ENCODE measurements at regions not wholly inside any gene's neighbourhood (a gene's known extent, or its start where the extent isn't known, plus 50 kb on each side); places are given as distances from the start of the nearest gene placed in this dataset.

GRCh38 chr5:54646356-54647101 lies 129.0 kb downstream of the SNX18 start:
- ChIA-PET CTCF (no interaction called here), RAD21 (ENCODE audit: low non-redundant PET in 1 of 2, low total read pairs in 2 of 2, uncharacterized antibody in 2 of 2, unreplicated experiment in 2 of 2) (no interaction called here), POLR2A (no interaction called here)
- Histone ChIP-seq H3K36me3 (ENCODE audit: control insufficient read depth in 1 of 2, insufficient read depth in 2 of 2, low read length in 2 of 2) (no peaks in the 10 kb centered on the region), H3K4me1 (ENCODE audit: control insufficient read depth in 1 of 2, insufficient read depth in 2 of 2, low read length in 2 of 2) (peaks cover 4 to 24% of the 10 kb centered on the region in 2 experiments; a peak in 3 of 4 replicates), H3K9me3 (ENCODE audit: control insufficient read depth in 1 of 2, insufficient read depth in 1 of 2, low read depth in 1 of 2, low read length in 2 of 2) (no peaks in the 10 kb centered on the region), H3K27me3 (ENCODE audit: insufficient read depth, low read length) (no peaks in the 10 kb centered on the region), H2AFZ (ENCODE audit: low read depth, low read length, poor library complexity, severe bottlenecking) (no peak overlapping the region), H3K79me2 (ENCODE audit: insufficient read depth, low read length) (no peaks in the 10 kb centered on the region), H3K9ac (ENCODE audit: low read length) (no peak overlapping the region), H3K4me2 (ENCODE audit: low read length) (no peak overlapping the region), H3K4me3 (replicated peaks in 1 of 2; ENCODE audit: low read depth in 1 of 2, low read length in 2 of 2) (no peak overlapping the region), H3K9me2 (ENCODE audit: insufficient read depth) (no peaks in the 10 kb centered on the region), H3K27ac (ENCODE audit: low read depth, low read length) (no peak overlapping the region), H4K20me1 (ENCODE audit: insufficient read depth) (no peaks in the 10 kb centered on the region)
- DNase-seq (ENCODE audit: low read depth, low spot score) (no peak), ATAC-seq (no peak)
- TF ChIP-seq FOSL1 (IDR thresholded peaks at IDR 0.05; ENCODE audit: low read depth), result no peak
- no peak for TF ChIP-seq TCF7L2 (IDR thresholded peaks at IDR 0.05; ENCODE audit: borderline replicate concordance, extremely low read depth, insufficient read depth, insufficient read length)
- no peak for TF ChIP-seq ELF1 (IDR thresholded peaks at IDR 0.05; ENCODE audit: borderline replicate concordance, low read depth)
- TF ChIP-seq POLR2AphosphoS5 (IDR thresholded peaks at IDR 0.05; ENCODE audit: low read depth, low read length), result no peak
- TF ChIP-seq RAD21 (IDR thresholded peaks at IDR 0.05; ENCODE audit: low read depth), result no peak
- no peak for TF ChIP-seq EZH2phosphoT487 (IDR thresholded peaks at IDR 0.05; ENCODE audit: borderline replicate concordance)
- TF ChIP-seq CEBPB (IDR thresholded peaks at IDR 0.05; ENCODE audit: low read depth), result no peak
- no peak for TF ChIP-seq CBX3 (IDR thresholded peaks at IDR 0.05; ENCODE audit: low read depth)
- TF ChIP-seq REST (IDR thresholded peaks at IDR 0.05; ENCODE audit: low read depth), result no peak
- no peak for TF ChIP-seq EZH2 (IDR thresholded peaks at IDR 0.05)
- no peak for TF ChIP-seq SRF (IDR thresholded peaks at IDR 0.05; ENCODE audit: low read depth)
- no peak for TF ChIP-seq POLR2A (IDR thresholded peaks at IDR 0.05; ENCODE audit: borderline replicate concordance, extremely low read depth, insufficient read depth, insufficient read length)
- TF ChIP-seq JUND (IDR thresholded peaks at IDR 0.05), result no peak
- TF ChIP-seq YY1 (IDR thresholded peaks at IDR 0.05; ENCODE audit: extremely low read depth, insufficient replicate concordance, low read depth, low read length), result no peak
- no peak for TF ChIP-seq MAX (IDR thresholded peaks at IDR 0.05)
- no TSS peak for BruUV-seq (replicated peaks)
- intact Hi-C loops (cut with micrococcal nuclease), result no loop called here

Measured in HCT116 (cell line).